Upper lobe of right lung (tissue), 1 donor: ENCODE measurements at regions not wholly inside any gene's neighbourhood (a gene's known extent, or its start where the extent isn't known, plus 50 kb on each side); places are given as distances from the start of the nearest gene placed in this dataset.
A peak's percentile ranks its signal among the peaks of the same experiment; 100 is the strongest.

Experiments
- ATAC-seq: fragments of 200-7000 bp; cut with Tn5 transposase; one replicate; pipeline ENCODE4 v1.9.1; 2020; ENCODE audit warnings: mild to moderate bottlenecking, moderate library complexity
- DNase-seq: peaks from one replicate; pipeline ENCODE4 v3.0.0-alpha.2; 2020
- H3K27ac ChIP-seq: fragments of 200-600 bp; one replicate; pipeline ENCODE4 v1.8.0; 2022
- H3K27me3 ChIP-seq: fragments of 200-600 bp; one replicate; pipeline ENCODE4 v1.8.0; 2022; ENCODE audit warnings: mild to moderate bottlenecking
- H3K36me3 ChIP-seq: fragments of 200-600 bp; one replicate; pipeline ENCODE4 v1.8.0; 2022
- H3K4me1 ChIP-seq: fragments of 200-600 bp; one replicate; pipeline ENCODE4 v1.8.0; 2022
- H3K4me3 ChIP-seq: fragments of 200-600 bp; one replicate; pipeline ENCODE4 v1.8.0; 2022; ENCODE audit warnings: mild to moderate bottlenecking
- H3K9me3 ChIP-seq: fragments of 200-600 bp; one replicate; pipeline ENCODE4 v1.8.0; 2022
- intact Hi-C: fragments of 100-400 bp; cut with DNase I; formaldehyde crosslinking; loops from one replicate; pipeline ENCODE4 v1.11.0; 2022
- TF ChIP-seq, protein P1 (sequence below): fragments of 200-600 bp; IDR thresholded peaks from one replicate; pipeline ENCODE4 v1.8.0; 2022; ENCODE audit warnings: antibody characterized with exemption
- donor health status: DM: no; HTN: yes; CAD: no; lungs with severe emphysema.

DNA sequence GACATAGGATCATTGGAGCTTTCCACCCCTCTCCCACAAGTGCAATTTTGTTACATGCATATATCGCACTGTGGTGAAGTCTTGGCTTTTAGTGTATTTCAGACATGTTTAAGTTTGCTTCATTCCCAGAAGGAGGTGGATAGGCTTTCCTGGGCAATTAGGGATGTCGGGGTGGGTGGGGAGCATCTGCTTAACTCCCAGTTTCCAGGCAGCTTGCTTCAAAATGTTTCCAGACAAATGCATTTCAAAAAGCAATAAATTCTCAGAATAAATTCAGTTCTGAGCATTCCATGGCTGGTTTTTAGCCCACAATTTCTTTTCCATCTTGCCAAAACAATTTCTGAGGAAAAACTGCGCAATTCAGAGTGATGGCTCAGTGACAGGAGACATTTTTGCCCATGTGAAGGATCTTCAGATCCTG, 227.7 kb upstream of the ZPLD1 start:
- H3K9me3 ChIP-seq = no peaks in the 10 kb centered on the region
- DNase-seq (no peak), ATAC-seq (no peak)
- H3K36me3 ChIP-seq = no peaks in the 10 kb centered on the region
- no peaks in the 10 kb centered on the region for H3K27me3 ChIP-seq
- no peak overlapping the region for H3K4me3 ChIP-seq
- TF ChIP-seq, protein P1, sequence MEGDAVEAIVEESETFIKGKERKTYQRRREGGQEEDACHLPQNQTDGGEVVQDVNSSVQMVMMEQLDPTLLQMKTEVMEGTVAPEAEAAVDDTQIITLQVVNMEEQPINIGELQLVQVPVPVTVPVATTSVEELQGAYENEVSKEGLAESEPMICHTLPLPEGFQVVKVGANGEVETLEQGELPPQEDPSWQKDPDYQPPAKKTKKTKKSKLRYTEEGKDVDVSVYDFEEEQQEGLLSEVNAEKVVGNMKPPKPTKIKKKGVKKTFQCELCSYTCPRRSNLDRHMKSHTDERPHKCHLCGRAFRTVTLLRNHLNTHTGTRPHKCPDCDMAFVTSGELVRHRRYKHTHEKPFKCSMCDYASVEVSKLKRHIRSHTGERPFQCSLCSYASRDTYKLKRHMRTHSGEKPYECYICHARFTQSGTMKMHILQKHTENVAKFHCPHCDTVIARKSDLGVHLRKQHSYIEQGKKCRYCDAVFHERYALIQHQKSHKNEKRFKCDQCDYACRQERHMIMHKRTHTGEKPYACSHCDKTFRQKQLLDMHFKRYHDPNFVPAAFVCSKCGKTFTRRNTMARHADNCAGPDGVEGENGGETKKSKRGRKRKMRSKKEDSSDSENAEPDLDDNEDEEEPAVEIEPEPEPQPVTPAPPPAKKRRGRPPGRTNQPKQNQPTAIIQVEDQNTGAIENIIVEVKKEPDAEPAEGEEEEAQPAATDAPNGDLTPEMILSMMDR = no peak
- H3K4me1 ChIP-seq = peaks cover 5% of the 10 kb centered on the region
- peak overlapping the region; percentile 26 for H3K27ac ChIP-seq
- intact Hi-C loops = no loop called here

DNA sequence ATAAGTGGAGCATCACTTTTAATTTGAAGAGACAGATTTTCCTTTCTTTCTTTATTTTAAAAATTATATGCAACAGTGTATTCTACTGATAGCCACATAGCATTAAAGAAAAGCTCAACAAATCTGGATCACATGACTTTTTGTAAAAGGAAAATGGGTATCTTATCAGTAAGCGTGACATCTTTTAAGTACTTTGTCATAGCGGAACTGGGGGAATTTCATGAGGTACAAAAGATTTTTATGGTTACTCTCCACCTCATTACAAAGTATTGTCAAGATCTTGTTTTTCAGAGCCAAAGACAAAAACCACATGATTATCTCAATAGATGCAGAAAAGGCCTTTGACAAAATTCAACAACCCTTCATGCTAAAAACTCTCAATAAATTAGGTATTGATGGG, 219.6 kb upstream of the ZPLD1 start:
- no peaks in the 10 kb centered on the region for H3K9me3 ChIP-seq
- intact Hi-C loops = no loop called here
- no peaks in the 10 kb centered on the region for H3K27me3 ChIP-seq
- no peak overlapping the region for H3K4me3 ChIP-seq
- TF ChIP-seq, protein P1 = no peak
- no peak overlapping the region for H3K27ac ChIP-seq
- H3K4me1 ChIP-seq = no peaks in the 10 kb centered on the region
- ATAC-seq = no peak
- no peaks in the 10 kb centered on the region for H3K36me3 ChIP-seq
- no peak for DNase-seq

DNA sequence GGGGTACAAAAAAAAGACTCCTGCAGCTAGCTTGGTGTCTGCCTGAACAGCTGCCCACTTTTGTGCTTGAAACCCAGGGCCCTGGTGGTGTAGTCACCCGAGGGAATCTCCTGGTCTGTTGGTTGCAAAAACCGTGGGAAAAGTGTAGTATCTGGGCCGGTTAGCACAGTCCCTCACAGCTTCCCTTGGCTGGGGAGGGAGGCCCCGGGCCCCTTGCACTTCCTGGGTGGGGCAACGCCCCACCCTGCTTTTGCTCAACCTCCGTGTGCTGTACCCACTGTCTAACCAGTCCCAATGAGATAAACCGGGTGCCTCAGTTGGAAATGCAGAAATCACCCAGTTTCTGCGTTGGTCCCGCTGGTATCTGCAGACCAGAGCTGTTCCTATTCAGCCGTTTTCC, 211.7 kb upstream of the ZPLD1 start:
- Histone ChIP-seq H3K9me3 (no peaks in the 10 kb centered on the region), H3K4me3 (no peak overlapping the region), H3K36me3 (no peaks in the 10 kb centered on the region), H3K27ac (no peak overlapping the region), H3K27me3 (no peaks in the 10 kb centered on the region), H3K4me1 (peaks cover 5% of the 10 kb centered on the region)
- DNase-seq = peak; percentile 59
- intact Hi-C loops = no loop called here
- TF ChIP-seq, protein P1 = no peak
- ATAC-seq = peak; percentile 24

DNA sequence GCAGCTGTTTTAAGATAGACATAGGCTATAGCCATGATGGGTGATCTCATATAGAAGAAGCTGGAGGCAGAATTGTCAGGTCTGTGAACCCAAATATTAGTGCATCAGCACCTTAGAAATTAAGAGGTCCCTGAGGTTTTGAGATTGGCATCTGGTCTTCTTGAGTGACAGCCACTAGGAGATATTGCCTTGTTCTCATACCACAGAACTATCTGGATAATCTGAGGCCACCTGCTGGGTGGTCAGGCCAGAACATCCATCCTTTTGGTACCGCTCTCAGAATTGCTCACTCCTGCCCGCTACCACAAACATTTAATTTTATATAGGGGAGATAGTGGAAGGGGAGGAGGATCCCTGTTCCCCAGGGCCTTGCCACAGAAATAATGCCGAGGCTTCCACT, 210.6 kb upstream of the ZPLD1 start:
- intact Hi-C loops = no loop called here
- TF ChIP-seq, protein P1 = peak; percentile 39

DNA sequence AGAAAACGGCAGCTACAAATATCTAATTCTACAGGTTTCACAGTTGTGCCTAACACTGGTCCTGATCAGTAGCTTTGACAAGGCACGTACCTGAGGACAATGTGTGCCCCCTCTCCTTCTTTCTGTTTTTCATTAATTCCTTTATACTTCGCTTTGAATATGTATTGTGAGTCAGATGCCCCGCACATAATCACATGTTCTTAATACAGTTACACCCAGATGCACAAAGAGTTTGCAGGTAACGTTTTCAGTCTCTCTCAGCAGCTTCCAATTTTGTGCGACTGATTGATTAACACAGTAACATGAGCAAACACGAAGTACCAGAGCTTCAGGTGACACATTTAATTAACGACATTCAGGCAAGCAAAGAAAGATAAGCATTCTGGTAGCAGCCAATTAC, 209.8 kb upstream of the ZPLD1 start:
- TF ChIP-seq, protein P1 = no peak
- Histone ChIP-seq H3K36me3 (no peaks in the 10 kb centered on the region), H3K27me3 (no peaks in the 10 kb centered on the region), H3K9me3 (no peaks in the 10 kb centered on the region), H3K4me3 (no peak overlapping the region), H3K4me1 (peaks cover 5% of the 10 kb centered on the region), H3K27ac (no peak overlapping the region)
- intact Hi-C loops = loop anchor here (5.0 kb wide), 1 partner anchor 413 kb away; no protein-coding TSS in a partner anchor
- DNase-seq = no peak
- ATAC-seq = no peak

More for the DNA sequence above, 210.6 kb upstream of the ZPLD1 start:
- no peak overlapping the region for H3K4me3 ChIP-seq
- no peaks in the 10 kb centered on the region for H3K36me3 ChIP-seq
- no peaks in the 10 kb centered on the region for H3K27me3 ChIP-seq
- ATAC-seq = peak; percentile 74
- peaks cover 5% of the 10 kb centered on the region for H3K4me1 ChIP-seq
- no peaks in the 10 kb centered on the region for H3K9me3 ChIP-seq
- no peak for DNase-seq
- no peak overlapping the region for H3K27ac ChIP-seq
